ENCODE measurements at regions not wholly inside any gene's neighbourhood (a gene's known extent, or its start where the extent isn't known, plus 50 kb on each side); places are given as distances from the start of the nearest gene placed in this dataset.

DNA sequence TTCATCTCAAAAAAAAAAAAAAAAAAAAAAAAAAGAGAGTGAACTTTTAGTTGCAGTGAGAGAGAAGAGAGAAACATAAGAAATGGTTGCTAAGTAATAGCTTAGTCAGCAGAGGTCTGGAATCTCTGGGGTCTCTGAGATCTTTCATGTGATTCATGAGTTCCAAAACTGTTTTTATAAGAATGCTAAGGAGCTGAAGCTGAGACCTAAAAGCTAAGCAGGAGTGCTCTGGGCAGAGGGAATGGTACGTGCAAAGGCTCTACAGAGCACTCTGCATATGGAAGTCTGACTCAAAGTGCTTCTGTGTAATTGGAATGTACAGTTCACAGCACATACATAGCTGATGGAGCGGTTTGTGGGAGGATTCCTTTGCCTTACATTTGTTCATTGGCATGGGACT lies 66.3 kb upstream of the LRIG1 start:
- Histone ChIP-seq H3K27ac (no peak overlapping the region), H3K4me3 (no peak overlapping the region), H3K9me3 (no peaks in the 10 kb centered on the region), H3K27me3 (no peaks in the 10 kb centered on the region), H3K4me1 (peaks cover 0 to 7% (median 0%) of the 10 kb centered on the region in 4 donors), H3K36me3 (no peaks in the 10 kb centered on the region)
- WGBS, 2 donors (ENCODE audit: low coverage in 1 of 2), result 87% methylated on average over 2 of the region's 2 CpGs; no CpG with 5 or more reads in 1 of the 2 donors
- intact Hi-C loops (cut with DNase I; ENCODE audit: low total_unique reads) (no loop called here), in situ Hi-C loops (cut with MboI; ENCODE audit: low pct_ligation_motif_present in 1 of 4, low pct_unique_long_range_greater_than_20kb in 1 of 4, low sequenced_read_pairs in 3 of 4) (no loop called here)
- TF ChIP-seq POLR2A (IDR thresholded peaks at IDR 0.05), result no peak
- no peak for TF ChIP-seq POLR2AphosphoS5 (IDR thresholded peaks at IDR 0.05)
- TF ChIP-seq, protein P1, sequence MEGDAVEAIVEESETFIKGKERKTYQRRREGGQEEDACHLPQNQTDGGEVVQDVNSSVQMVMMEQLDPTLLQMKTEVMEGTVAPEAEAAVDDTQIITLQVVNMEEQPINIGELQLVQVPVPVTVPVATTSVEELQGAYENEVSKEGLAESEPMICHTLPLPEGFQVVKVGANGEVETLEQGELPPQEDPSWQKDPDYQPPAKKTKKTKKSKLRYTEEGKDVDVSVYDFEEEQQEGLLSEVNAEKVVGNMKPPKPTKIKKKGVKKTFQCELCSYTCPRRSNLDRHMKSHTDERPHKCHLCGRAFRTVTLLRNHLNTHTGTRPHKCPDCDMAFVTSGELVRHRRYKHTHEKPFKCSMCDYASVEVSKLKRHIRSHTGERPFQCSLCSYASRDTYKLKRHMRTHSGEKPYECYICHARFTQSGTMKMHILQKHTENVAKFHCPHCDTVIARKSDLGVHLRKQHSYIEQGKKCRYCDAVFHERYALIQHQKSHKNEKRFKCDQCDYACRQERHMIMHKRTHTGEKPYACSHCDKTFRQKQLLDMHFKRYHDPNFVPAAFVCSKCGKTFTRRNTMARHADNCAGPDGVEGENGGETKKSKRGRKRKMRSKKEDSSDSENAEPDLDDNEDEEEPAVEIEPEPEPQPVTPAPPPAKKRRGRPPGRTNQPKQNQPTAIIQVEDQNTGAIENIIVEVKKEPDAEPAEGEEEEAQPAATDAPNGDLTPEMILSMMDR (IDR thresholded peaks at IDR 0.05), result no peak
- TF ChIP-seq EP300 (IDR thresholded peaks at IDR 0.05; ENCODE audit: low read depth), result no peak
- DNase-seq, result no peak

DNA sequence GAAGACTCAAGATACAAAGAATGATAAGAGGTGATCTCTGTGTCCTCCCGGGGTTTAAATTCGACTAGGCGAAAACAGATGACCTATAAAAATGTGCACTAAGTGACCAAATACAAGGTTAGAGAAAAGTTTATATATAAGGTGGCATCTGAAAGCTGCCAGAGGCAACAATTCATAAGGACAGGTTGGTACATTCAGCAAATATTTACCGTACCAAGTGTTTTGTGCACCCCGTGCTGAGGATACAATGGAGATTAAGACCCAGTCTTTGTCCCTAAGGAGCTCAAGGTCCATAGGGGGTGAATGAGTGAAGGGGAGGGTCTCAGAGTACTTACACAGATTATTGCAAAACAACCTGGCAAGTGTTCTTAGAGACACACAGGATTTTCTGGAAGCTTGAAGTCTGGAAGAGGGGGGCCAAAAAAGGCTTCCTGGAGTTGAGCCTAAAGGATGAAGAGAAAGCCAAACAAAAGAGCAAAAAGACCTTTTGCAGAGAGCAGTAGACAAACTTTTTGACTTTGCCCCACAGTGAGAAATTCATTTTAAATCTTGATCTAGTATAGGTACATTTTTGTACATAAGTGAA lies 71.4 kb upstream of the LRIG1 start:
- no peaks in the 10 kb centered on the region for H3K36me3 ChIP-seq
- no peak overlapping the region for H3K4me3 ChIP-seq
- no peaks in the 10 kb centered on the region for H3K4me1 ChIP-seq
- intact Hi-C loops (cut with DNase I; ENCODE audit: low total_unique reads) (no loop called here), in situ Hi-C loops (cut with MboI; ENCODE audit: low pct_ligation_motif_present in 1 of 4, low pct_unique_long_range_greater_than_20kb in 1 of 4, low sequenced_read_pairs in 3 of 4) (no loop called here)
- DNase-seq, result no peak
- TF ChIP-seq POLR2A (IDR thresholded peaks at IDR 0.05), result no peak
- TF ChIP-seq, protein P1 (IDR thresholded peaks at IDR 0.05), result no peak
- TF ChIP-seq EP300 (IDR thresholded peaks at IDR 0.05; ENCODE audit: low read depth), result no peak
- no peak for TF ChIP-seq POLR2AphosphoS5 (IDR thresholded peaks at IDR 0.05)
- WGBS, 2 donors (ENCODE audit: low coverage in 1 of 2), result 81 to 96% methylated on average over 4 to 5 of the region's 5 CpGs
- no peaks in the 10 kb centered on the region for H3K27me3 ChIP-seq
- no peak overlapping the region for H3K27ac ChIP-seq
- no peaks in the 10 kb centered on the region for H3K9me3 ChIP-seq

DNA sequence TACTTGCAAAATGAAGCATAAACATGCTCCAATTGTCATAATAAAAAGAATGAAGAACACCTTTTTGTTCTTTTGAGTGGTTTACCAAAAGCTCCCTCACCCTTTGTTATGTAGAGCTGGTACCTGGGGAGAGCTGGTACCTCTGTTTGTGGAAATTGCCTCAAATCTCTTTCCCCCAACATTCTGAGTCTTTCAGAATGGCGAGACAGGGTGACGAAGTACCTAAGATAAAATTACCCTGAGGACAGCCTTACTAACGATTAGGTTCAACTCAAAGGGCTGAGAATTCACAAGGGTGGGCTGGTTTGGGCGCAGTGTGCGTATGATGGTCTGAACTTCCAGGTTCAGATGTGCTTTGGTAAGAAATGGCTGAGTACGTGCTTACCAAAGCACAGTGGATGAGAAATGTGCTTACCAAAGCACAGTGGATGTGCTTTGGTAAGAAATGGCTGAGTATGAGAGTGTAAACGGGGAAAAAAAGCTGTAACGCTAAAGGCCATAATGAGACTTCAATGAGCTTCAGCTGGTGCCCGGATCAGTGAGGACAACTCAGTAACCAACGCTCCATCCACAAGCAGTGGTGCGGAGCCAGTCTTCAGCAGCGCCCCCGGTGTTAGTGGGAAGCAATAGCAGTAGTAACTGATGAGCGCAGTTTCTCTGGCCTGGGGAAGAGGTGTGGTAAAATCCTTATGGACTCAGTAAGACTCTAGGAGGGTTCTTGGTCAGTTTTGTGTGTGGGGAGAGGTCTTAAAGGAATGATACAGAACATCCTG lies 72.3 kb upstream of the LRIG1 start:
- 80 to 85% methylated on average over 8 to 14 of the region's 14 CpGs for WGBS, 2 donors (ENCODE audit: low coverage in 1 of 2)
- Histone ChIP-seq H3K27ac (no peak overlapping the region), H3K27me3 (no peaks in the 10 kb centered on the region), H3K4me1 (no peaks in the 10 kb centered on the region), H3K9me3 (no peaks in the 10 kb centered on the region), H3K4me3 (no peak overlapping the region), H3K36me3 (no peaks in the 10 kb centered on the region)
- intact Hi-C loops (cut with DNase I; ENCODE audit: low total_unique reads), result no loop called here
- TF ChIP-seq, protein P1 (IDR thresholded peaks at IDR 0.05), result no peak
- no peak for TF ChIP-seq POLR2AphosphoS5 (IDR thresholded peaks at IDR 0.05)
- TF ChIP-seq POLR2A (IDR thresholded peaks at IDR 0.05), result no peak
- no peak for DNase-seq
- in situ Hi-C loops (cut with MboI; ENCODE audit: low pct_ligation_motif_present in 1 of 4, low pct_unique_long_range_greater_than_20kb in 1 of 4, low sequenced_read_pairs in 3 of 4), result no loop called here

DNA sequence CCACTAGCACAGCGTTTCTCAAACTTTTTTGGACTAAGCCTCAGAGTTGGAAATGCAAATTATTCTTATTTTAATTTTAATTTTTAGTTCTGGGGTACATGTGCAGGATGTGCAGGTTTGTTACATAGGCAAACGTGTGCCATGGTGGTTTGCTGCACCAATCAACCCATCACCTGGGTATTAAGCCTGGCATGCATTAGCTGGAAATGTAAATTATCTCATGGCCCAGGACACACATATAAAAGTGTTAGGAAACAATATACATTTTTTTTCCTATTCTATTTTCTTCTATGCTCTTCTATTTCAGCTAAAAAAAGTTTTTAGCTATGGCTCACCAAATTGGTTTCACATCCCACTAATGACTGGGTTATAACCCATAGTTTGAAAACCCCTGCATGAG lies 73.3 kb upstream of the LRIG1 start:
- no peaks in the 10 kb centered on the region for H3K36me3 ChIP-seq
- no peaks in the 10 kb centered on the region for H3K4me1 ChIP-seq
- TF ChIP-seq POLR2AphosphoS5 (IDR thresholded peaks at IDR 0.05) (no peak), POLR2A (IDR thresholded peaks at IDR 0.05) (no peak), EP300 (IDR thresholded peaks at IDR 0.05; ENCODE audit: low read depth) (no peak)
- TF ChIP-seq, protein P1 (IDR thresholded peaks at IDR 0.05), result no peak
- intact Hi-C loops (cut with DNase I; ENCODE audit: low total_unique reads), result no loop called here
- no peaks in the 10 kb centered on the region for H3K27me3 ChIP-seq
- in situ Hi-C loops (cut with MboI; ENCODE audit: low pct_ligation_motif_present in 1 of 4, low pct_unique_long_range_greater_than_20kb in 1 of 4, low sequenced_read_pairs in 3 of 4), result no loop called here
- no peak for DNase-seq
- no peak overlapping the region for H3K27ac ChIP-seq
- WGBS, 2 donors (ENCODE audit: low coverage in 1 of 2), result 83% methylated on average over 2 of the region's 2 CpGs; no CpG with 5 or more reads in 1 of the 2 donors
- no peak overlapping the region for H3K4me3 ChIP-seq
- no peaks in the 10 kb centered on the region for H3K9me3 ChIP-seq

Measured in transverse colon (tissue), 4 donors.